Activated naive CD4-positive, alpha-beta T cell (primary cell): ENCODE measurements at regions not wholly inside any gene's neighbourhood (a gene's known extent, or its start where the extent isn't known, plus 50 kb on each side); places are given as distances from the start of the nearest gene placed in this dataset.
A peak's percentile ranks its signal among the peaks of the same experiment; 100 is the strongest.

Experiments
- DNase-seq, 4 experiments: peaks; one replicate each; lab custom pipeline; 2025; lab: John Stamatoyannopoulos, UW

- DNase-seq: no peak
Observed at GRCh38 chr20:20827992-20828597, 115.7 kb upstream of the RALGAPA2 start.

- peak in 3 of 4 experiments; percentile 3 to 20 (median 7) for DNase-seq
Observed at GRCh38 chr20:20824924-20825584, 112.6 kb upstream of the RALGAPA2 start.

GRCh38 chr20:20823476-20823881 lies 111.0 kb upstream of the RALGAPA2 start:
- DNase-seq: no peak

GRCh38 chr20:20821484-20822260 lies 109.2 kb upstream of the RALGAPA2 start:
- DNase-seq: no peak

- DNase-seq: no peak
Observed at GRCh38 chr20:20820785-20821483, 108.5 kb upstream of the RALGAPA2 start.

- no peak for DNase-seq
Observed at GRCh38 chr20:20820104-20820503, 107.7 kb upstream of the RALGAPA2 start.

- DNase-seq: no peak
Observed at GRCh38 chr20:20816969-20817755, 104.7 kb upstream of the RALGAPA2 start.

GRCh38 chr20:20815711-20816455 lies 103.4 kb upstream of the RALGAPA2 start:
- no peak for DNase-seq

- DNase-seq: no peak
Observed at GRCh38 chr20:20814685-20815084, 102.2 kb upstream of the RALGAPA2 start.

- DNase-seq: no peak
Observed at GRCh38 chr20:20812136-20812535, 99.7 kb upstream of the RALGAPA2 start.

GRCh38 chr20:20808016-20808415 lies 95.6 kb upstream of the RALGAPA2 start:
- DNase-seq: no peak

GRCh38 chr20:20806121-20807095 lies 94.0 kb upstream of the RALGAPA2 start:
- no peak for DNase-seq

- DNase-seq: no peak
Observed at GRCh38 chr20:20803011-20803410, 90.6 kb upstream of the RALGAPA2 start.

- no peak for DNase-seq
Observed at GRCh38 chr20:20802328-20802727, 89.9 kb upstream of the RALGAPA2 start.

- no peak for DNase-seq
Observed at GRCh38 chr20:20799716-20800312, 87.4 kb upstream of the RALGAPA2 start.

GRCh38 chr20:20797521-20798310 lies 85.3 kb upstream of the RALGAPA2 start:
- DNase-seq: no peak

- no peak for DNase-seq
Observed at GRCh38 chr20:20796766-20797440, 84.5 kb upstream of the RALGAPA2 start.

GRCh38 chr20:20795721-20796120 lies 83.3 kb upstream of the RALGAPA2 start:
- no peak for DNase-seq
